NCI-H1694 treated with DMSO at 0.1 percent for 48 hours (cell line): ENCODE measurements at regions not wholly inside any gene's neighbourhood (a gene's known extent, or its start where the extent isn't known, plus 50 kb on each side); places are given as distances from the start of the nearest gene placed in this dataset.
"Not testable (repeated sequence)": the region's sequence is repeated elsewhere in the genome, so short reads cannot be mapped to it uniquely, and the experiment has no call there.

Experiments used
- DNase-seq: peaks from one replicate; lab custom pipeline; 2025; lab: John Stamatoyannopoulos, UW

- no peak for DNase-seq
Measured at GRCh38 chr16:49940464-49941224, 84.4 kb upstream of the CNEP1R1 start.

DNA sequence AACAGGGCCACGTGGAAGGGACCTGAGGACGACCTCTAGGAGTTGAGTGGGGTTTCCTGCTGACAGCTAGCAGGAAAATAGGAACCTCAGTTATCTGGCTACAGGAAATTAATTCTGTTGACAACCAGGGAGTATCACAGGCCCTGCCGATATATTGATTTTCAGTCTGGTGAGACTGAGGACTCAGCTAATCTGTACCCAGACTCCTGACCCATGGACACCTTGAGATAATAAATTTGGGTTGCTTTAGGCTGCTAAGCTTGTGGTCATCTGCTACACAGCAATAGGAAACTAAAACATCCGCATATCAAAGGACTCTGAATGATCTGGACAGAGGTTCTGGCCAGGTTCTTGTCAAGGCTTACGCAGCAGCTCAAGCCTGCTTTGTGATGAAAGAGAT lies 80.8 kb upstream of the CNEP1R1 start:
- no peak for DNase-seq

- no peak for DNase-seq
Measured at GRCh38 chr16:49947907-49948678, 76.9 kb upstream of the CNEP1R1 start.

DNA sequence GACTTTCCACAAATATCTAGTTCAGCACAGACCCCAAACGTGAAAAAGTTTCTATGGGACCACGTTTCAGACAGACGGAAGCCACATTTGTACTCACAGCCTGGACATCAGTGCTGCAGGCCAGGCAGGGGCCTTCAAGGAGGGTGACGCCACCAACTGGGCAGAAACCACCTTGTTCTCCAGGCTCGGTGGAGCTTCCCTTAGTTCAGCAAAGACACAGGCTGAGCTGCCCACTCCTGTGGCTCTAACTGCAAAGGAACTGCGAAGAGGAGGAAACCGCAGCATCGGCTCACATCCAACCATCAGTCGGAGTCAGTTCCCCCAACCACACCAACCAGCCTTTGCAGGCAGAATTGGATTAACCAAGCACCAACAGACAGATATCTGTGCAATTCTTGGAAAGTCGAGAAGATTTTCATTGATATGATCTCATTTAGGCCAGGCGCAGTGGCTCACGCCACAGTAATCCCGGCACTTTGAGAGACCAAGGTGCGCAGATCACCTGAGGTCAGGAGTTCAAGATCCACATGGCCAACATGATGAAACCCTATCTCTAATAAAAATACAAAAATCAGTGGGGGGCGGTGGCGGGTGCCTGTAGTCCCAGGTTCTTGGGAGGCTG lies 73.3 kb upstream of the CNEP1R1 start:
- no peak for DNase-seq

DNA sequence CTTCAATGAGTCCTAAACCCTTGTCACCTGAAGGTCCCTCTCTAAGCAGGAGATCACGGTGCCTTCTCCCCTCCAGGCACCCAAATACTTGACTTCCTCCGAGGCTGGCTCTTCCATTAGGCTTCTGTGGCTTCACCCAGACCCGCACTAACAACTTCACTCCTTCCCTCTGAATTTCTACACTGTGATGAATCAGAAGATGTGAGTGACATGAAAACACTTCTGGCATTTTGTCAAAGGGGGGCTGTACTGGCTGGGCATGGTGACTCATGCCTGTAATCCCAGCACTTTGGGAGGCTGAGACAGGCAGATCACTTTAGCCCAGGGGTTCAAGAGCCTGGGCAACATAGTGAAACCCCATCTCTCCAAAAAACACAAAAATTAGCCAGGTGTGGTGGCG lies 72.6 kb upstream of the CNEP1R1 start:
- DNase-seq: no peak

DNA sequence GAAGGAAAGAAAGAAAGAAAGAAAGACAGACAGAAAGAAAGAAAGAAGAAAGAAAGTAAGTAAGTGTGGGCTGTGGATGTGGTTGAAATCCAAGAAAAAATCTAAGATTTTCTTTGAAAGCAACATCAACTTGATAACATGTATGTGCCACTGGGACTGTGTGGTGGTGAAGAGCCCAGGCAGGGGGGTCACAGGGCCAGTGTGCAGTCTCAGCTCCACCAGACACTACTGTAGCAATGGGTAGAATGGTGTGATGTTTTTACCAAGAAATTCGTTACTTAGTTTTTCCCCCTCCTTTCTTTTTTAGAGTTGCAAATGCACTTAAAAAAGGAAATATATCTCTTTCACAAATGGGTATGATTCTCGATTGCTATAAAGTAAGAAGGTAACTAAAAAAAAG lies 71.9 kb upstream of the CNEP1R1 start:
- DNase-seq: no peak

- no peak for DNase-seq
Measured at GRCh38 chr16:49955858-49956257, 69.2 kb upstream of the CNEP1R1 start.

DNA sequence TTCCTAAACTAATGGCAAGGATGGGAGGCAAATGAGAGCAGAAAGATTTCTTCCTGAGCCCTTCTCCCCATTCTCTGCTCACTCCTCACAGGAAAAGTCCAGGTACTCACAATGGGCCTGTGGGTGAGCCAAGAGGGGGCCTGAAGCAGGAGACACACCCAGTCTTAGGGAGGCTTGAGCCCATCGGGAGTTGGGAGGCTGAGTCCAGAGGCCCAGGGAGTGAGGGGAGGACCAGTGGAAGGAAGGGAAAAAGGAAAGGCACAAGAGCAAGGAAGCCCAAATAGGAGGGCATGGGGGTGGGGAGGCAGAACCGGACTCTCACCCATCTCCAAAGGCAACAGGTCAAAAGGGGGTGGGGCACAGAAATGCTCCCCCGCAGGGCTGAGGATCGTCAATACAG lies 68.1 kb upstream of the CNEP1R1 start:
- no peak for DNase-seq

GRCh38 chr16:49958448-49958847 lies 66.6 kb upstream of the CNEP1R1 start:
- no peak for DNase-seq

DNA sequence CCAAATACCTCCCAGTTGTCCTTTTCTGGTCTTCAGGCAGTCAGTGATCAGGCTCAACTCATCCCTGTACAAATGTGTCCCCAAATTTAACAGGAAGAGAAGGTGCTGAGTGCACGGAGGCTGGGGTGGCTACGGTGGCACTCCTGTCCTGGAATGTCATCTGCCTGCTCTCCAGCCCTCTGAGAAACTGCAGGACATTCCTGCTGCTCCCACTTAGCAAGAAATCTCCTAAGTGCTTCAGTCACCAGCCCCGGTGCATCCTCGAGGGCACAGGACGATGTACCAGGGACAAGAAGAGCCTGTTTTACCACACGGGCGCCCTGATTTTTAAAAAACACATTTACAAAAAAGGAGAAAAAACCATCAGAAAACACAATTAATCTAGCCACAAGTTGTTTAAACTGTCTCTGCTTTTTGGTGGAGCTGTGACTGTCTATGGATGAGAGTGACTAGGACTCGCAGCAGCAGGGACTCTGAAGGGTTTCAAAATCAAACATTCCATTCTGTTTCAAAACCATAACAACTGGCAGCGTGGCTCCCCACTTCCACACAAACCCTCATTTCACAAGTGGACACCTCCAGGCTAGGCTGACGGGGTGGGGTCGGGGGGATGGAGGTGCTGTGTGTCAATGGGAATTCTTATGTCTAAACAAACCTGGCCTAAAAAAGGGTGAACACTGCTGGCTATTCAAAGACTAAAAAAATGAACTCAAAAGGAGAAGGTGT lies 65.3 kb upstream of the CNEP1R1 start:
- DNase-seq: no peak

GRCh38 chr16:49961089-49961488 lies 63.9 kb upstream of the CNEP1R1 start:
- no peak for DNase-seq

- DNase-seq: not testable (repeated sequence)
Measured at GRCh38 chr16:49962566-49962965, 62.5 kb upstream of the CNEP1R1 start.

- DNase-seq: no peak
Measured at GRCh38 chr16:49964316-49964715, 60.7 kb upstream of the CNEP1R1 start.

GRCh38 chr16:49964973-49965372 lies 60.1 kb upstream of the CNEP1R1 start:
- DNase-seq: no peak

GRCh38 chr16:49967012-49967559 lies 57.9 kb upstream of the CNEP1R1 start:
- no peak for DNase-seq

DNA sequence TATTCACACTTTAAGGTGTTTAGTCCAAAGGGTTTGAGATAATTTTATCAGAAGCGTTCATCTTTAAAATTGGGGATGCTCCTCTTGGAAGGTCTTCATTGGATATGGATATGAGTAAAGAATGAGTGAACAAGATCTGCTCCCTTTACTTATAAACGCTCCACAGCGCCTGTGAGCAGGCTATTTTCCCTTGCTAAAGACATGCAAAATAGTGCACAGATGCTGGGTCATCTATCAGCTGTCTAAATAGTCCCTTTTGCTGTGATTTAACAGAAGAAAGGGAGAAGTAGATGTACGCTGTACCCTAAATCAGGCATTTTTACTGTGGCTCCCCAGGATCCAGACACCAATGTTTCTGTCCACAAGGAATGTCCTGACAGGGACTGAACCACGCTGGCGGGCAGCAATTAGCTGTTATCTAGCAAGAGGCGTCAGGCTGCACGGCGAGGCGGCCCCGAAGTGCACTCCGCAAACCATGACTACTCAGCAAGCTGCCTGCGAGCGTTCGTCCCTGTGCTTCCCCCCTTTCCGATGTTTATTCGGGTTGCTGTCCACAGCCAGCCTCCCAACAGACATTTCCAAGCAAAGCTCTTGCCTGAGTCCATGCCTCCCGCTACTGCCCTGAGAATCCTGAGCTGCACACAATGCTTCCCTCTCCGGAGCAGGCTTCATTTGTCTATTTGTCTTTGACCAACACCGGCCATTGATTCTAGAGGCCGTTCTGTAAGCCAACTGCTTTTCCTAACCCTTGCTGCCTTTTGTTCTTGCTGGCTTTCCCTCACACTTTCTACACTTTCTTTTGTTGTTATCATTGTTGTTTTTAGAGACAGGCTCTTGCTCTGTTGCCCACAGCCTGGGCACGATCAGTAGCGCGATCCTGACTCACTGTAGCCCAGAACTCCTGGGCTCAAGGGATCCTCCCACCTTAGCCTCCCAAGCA lies 55.7 kb upstream of the CNEP1R1 start:
- no peak for DNase-seq

DNA sequence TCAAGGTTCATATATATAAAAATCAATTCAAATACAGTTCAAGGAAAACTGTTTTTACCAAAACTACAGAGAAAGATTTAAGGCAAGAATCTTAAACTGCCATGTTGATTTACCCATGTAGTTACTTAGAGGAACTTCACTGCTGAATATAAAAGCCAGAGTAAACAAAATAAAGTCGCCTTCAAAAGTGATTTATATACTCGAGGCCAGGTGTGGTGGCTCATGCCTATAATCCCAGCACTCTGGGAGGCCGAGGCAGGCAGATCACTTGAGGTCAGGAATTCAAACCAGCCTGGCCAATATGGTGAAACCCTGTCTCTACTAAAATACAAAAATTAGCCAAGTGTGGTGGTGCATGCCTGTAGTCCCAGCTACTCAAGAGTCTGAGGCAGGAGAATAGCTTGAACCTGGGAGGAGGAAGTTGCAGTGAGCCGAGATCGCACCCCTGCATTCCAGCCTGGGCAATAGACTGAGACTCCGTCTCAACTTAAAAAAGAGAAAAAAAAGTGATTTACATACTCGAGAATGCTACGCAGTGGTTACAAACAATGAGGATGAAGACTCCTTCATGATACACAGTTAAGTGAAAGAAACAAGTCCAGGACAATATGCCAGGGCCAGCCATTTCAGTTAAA lies 54.1 kb upstream of the CNEP1R1 start:
- no peak for DNase-seq

GRCh38 chr16:49972280-49972679 lies 52.7 kb upstream of the CNEP1R1 start:
- no peak for DNase-seq

DNA sequence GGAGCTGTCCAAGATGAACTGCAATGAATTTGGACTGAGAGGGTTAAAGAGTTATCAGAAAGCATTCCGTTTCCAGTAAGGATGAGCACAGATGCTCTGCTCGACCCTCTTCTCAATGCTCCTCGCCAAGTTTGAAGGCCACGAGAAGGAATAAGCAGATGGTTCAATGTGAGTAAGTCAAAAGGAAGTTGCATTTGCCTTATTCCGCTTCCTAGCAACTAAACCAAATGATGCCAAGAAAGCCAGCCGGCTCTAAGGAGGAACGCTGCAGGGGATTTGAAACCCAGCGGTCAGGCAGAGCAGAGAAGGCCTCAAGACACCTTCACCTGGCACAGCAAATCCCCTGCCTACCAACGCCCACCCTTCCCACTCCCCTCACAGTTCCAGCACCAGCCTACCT lies 52.1 kb upstream of the CNEP1R1 start:
- DNase-seq: no peak
